Right ventricle myocardium inferior (tissue), 1 donor: ENCODE measurements at regions not wholly inside any gene's neighbourhood (a gene's known extent, or its start where the extent isn't known, plus 50 kb on each side); places are given as distances from the start of the nearest gene placed in this dataset.
"Not testable (repeated sequence)": the region's sequence is repeated elsewhere in the genome, so short reads cannot be mapped to it uniquely, and the experiment has no call there.

Experiments
- ATAC-seq: fragments of 200-7000 bp; cut with Tn5 transposase; one replicate; pipeline ENCODE4 v1.9.1; 2020; ENCODE audit warnings: mild to moderate bottlenecking, moderate library complexity
- DNase-seq: peaks from one replicate; pipeline ENCODE4 v3.0.0; 2021; ENCODE audit errors: missing footprints
- intact Hi-C: fragments of 100-400 bp; cut with DNase I; formaldehyde crosslinking; loops from one replicate; pipeline ENCODE4 v1.11.0; 2022
- donor health status: DM: no; HTN: yes; CAD: no; lungs with severe emphysema.

- DNase-seq (no peak), ATAC-seq (no peak)
- intact Hi-C loops, result no loop called here
Measured at GRCh38 chr9:124084087-124084486, 72.5 kb downstream of the LHX2 start.

- intact Hi-C loops, result no loop called here
- DNase-seq (no peak), ATAC-seq (no peak)
Measured at GRCh38 chr9:124087226-124087625, 75.7 kb downstream of the LHX2 start.

GRCh38 chr9:124088476-124088837 is 76.9 kb downstream of the LHX2 start:
- intact Hi-C loops, result no loop called here
- ATAC-seq (no peak), DNase-seq (no peak)

- ATAC-seq, intact Hi-C loops, DNase-seq: not testable (repeated sequence)
Measured at GRCh38 chr9:124089631-124090488, 78.3 kb downstream of the LHX2 start.

- no peak for ATAC-seq
- intact Hi-C loops, result no loop called here
- DNase-seq, result no peak
Measured at GRCh38 chr9:124098141-124098905, 86.8 kb downstream of the LHX2 start.

GRCh38 chr9:124099860-124100259 is 88.3 kb downstream of the LHX2 start:
- ATAC-seq (no peak), DNase-seq (no peak)
- intact Hi-C loops, result no loop called here

- intact Hi-C loops, result no loop called here
- DNase-seq (no peak), ATAC-seq (no peak)
Measured at GRCh38 chr9:124101215-124101968, 89.8 kb downstream of the LHX2 start.

- intact Hi-C loops, result no loop called here
- DNase-seq, result no peak
- ATAC-seq, result no peak
Measured at GRCh38 chr9:124101969-124102345, 90.4 kb downstream of the LHX2 start.

GRCh38 chr9:124102363-124102762 is 90.8 kb downstream of the LHX2 start:
- intact Hi-C loops, result no loop called here
- ATAC-seq (no peak), DNase-seq (no peak)

- DNase-seq, result no peak
- intact Hi-C loops, result no loop called here
- ATAC-seq, result peak; percentile 70
Measured at GRCh38 chr9:124105266-124105665, 93.7 kb downstream of the LHX2 start.

GRCh38 chr9:124108216-124108615 is 96.6 kb downstream of the LHX2 start:
- DNase-seq (no peak), ATAC-seq (no peak)
- intact Hi-C loops, result no loop called here

GRCh38 chr9:124110307-124110915 is 98.8 kb downstream of the LHX2 start:
- intact Hi-C loops, result no loop called here
- ATAC-seq, result peak; percentile 71
- no peak for DNase-seq

GRCh38 chr9:124116683-124117363 is 105.3 kb downstream of the LHX2 start:
- intact Hi-C loops, result no loop called here
- ATAC-seq, result no peak
- no peak for DNase-seq

GRCh38 chr9:124118894-124119293 is 107.3 kb downstream of the LHX2 start:
- intact Hi-C loops, result no loop called here

GRCh38 chr9:124120272-124120671 is 108.7 kb downstream of the LHX2 start:
- no peak for ATAC-seq
- intact Hi-C loops, result loop anchor here (10.0 kb wide), 1 partner anchor 135 kb away; the partner anchor contains the start of gene NEK6

More at GRCh38 chr9:124118894-124119293, 107.3 kb downstream of the LHX2 start:
- DNase-seq, result no peak
- ATAC-seq, result no peak

GRCh38 chr9:124121725-124122124 is 110.2 kb downstream of the LHX2 start:
- DNase-seq (no peak), ATAC-seq (no peak)
- intact Hi-C loops, result loop anchor here (10.0 kb wide), 1 partner anchor 133 kb away; the partner anchor contains the start of gene NEK6

More at GRCh38 chr9:124120272-124120671, 108.7 kb downstream of the LHX2 start:
- DNase-seq, result no peak

GRCh38 chr9:124122321-124122720 is 110.8 kb downstream of the LHX2 start:
- intact Hi-C loops, result loop anchor here (10.0 kb wide), 1 partner anchor 132 kb away; the partner anchor contains the start of gene NEK6
- ATAC-seq, result no peak
- no peak for DNase-seq

GRCh38 chr9:124122813-124123462 is 111.4 kb downstream of the LHX2 start:
- DNase-seq (no peak), ATAC-seq (no peak)
- intact Hi-C loops, result loop anchor here (10.0 kb wide), 1 partner anchor 132 kb away; the partner anchor contains the start of gene NEK6
